ENCODE measurements at regions not wholly inside any gene's neighbourhood (a gene's known extent, or its start where the extent isn't known, plus 50 kb on each side); places are given as distances from the start of the nearest gene placed in this dataset.

DNA sequence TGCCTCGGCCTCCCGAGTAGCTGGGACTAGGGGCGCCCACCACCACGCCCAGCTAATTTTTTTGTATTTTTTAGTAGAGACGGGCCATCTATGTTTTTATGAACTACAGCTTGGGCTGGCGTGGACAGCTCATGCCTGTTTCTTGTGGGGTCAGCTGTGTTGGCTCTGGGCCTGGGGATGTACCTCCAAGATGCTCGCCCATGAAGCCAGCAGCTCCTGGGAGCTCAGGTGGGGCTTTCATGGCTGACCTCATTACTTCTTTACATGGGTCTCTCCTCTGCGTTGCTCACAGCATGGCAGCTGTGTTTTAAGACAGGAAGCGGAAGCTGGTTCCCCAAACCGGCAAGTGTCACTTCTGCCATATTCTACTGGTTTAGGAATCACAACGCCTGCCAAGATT, 203.1 kb downstream of the SOX11 start:
- TF ChIP-seq, protein P1, sequence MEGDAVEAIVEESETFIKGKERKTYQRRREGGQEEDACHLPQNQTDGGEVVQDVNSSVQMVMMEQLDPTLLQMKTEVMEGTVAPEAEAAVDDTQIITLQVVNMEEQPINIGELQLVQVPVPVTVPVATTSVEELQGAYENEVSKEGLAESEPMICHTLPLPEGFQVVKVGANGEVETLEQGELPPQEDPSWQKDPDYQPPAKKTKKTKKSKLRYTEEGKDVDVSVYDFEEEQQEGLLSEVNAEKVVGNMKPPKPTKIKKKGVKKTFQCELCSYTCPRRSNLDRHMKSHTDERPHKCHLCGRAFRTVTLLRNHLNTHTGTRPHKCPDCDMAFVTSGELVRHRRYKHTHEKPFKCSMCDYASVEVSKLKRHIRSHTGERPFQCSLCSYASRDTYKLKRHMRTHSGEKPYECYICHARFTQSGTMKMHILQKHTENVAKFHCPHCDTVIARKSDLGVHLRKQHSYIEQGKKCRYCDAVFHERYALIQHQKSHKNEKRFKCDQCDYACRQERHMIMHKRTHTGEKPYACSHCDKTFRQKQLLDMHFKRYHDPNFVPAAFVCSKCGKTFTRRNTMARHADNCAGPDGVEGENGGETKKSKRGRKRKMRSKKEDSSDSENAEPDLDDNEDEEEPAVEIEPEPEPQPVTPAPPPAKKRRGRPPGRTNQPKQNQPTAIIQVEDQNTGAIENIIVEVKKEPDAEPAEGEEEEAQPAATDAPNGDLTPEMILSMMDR (IDR thresholded peaks at IDR 0.05 in 2 of 3, conservative IDR thresholded peaks at IDR 0.05 in 1 of 3; ENCODE audit: borderline replicate concordance in 1 of 3, insufficient read depth in 1 of 3, low read depth in 2 of 3, low read length in 2 of 3) = no peak
- no peak for TF ChIP-seq EZH2 (IDR thresholded peaks at IDR 0.05)
- TF ChIP-seq CEBPB (IDR thresholded peaks at IDR 0.05; ENCODE audit: low read depth) = no peak
- no peak for TF ChIP-seq JUND (IDR thresholded peaks at IDR 0.05)
- TF ChIP-seq, protein P2, sequence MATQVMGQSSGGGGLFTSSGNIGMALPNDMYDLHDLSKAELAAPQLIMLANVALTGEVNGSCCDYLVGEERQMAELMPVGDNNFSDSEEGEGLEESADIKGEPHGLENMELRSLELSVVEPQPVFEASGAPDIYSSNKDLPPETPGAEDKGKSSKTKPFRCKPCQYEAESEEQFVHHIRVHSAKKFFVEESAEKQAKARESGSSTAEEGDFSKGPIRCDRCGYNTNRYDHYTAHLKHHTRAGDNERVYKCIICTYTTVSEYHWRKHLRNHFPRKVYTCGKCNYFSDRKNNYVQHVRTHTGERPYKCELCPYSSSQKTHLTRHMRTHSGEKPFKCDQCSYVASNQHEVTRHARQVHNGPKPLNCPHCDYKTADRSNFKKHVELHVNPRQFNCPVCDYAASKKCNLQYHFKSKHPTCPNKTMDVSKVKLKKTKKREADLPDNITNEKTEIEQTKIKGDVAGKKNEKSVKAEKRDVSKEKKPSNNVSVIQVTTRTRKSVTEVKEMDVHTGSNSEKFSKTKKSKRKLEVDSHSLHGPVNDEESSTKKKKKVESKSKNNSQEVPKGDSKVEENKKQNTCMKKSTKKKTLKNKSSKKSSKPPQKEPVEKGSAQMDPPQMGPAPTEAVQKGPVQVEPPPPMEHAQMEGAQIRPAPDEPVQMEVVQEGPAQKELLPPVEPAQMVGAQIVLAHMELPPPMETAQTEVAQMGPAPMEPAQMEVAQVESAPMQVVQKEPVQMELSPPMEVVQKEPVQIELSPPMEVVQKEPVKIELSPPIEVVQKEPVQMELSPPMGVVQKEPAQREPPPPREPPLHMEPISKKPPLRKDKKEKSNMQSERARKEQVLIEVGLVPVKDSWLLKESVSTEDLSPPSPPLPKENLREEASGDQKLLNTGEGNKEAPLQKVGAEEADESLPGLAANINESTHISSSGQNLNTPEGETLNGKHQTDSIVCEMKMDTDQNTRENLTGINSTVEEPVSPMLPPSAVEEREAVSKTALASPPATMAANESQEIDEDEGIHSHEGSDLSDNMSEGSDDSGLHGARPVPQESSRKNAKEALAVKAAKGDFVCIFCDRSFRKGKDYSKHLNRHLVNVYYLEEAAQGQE (IDR thresholded peaks at IDR 0.05; ENCODE audit: low read depth) = no peak
- TF ChIP-seq SRF (IDR thresholded peaks at IDR 0.05; ENCODE audit: low read depth) = no peak

Measured in HCT116 (cell line).